Progenitor cell of endocrine pancreas (in vitro differentiated cells): ENCODE measurements at regions not wholly inside any gene's neighbourhood (a gene's known extent, or its start where the extent isn't known, plus 50 kb on each side); places are given as distances from the start of the nearest gene placed in this dataset.

ENCODE experiments used
- DNase-seq: peaks from one replicate; pipeline ENCODE4 v3.0.0; 2021; ENCODE audit warnings: low spot score; ENCODE audit not compliant: unreplicated experiment
- H3K27ac Mint-ChIP-seq: 2 replicates; pipeline ENCODE4 v1.8.0; 2021; ENCODE audit warnings: mild to moderate bottlenecking, moderate library complexity, mixed read lengths
- H3K27me3 Mint-ChIP-seq: 2 replicates; pipeline ENCODE4 v1.8.0; 2021; ENCODE audit warnings: mixed read lengths
- H3K36me3 Mint-ChIP-seq: 2 replicates; pipeline ENCODE4 v1.8.0; 2022; ENCODE audit warnings: mixed read lengths; ENCODE audit not compliant: insufficient read depth
- H3K4me1 Mint-ChIP-seq: 2 replicates; pipeline ENCODE4 v1.8.0; 2021; ENCODE audit warnings: low read depth, mixed read lengths
- H3K4me3 Mint-ChIP-seq: 2 replicates; pipeline ENCODE4 v1.8.0; 2021; ENCODE audit warnings: low read depth, mild to moderate bottlenecking, moderate library complexity, mixed read lengths
- H3K9me3 Mint-ChIP-seq: 2 replicates; pipeline ENCODE4 v1.8.0; 2021; ENCODE audit warnings: low read depth, mixed read lengths
- CTCF ChIP-seq: fragments of 200-600 bp; sonication (generic); IDR thresholded peaks from one replicate; pipeline ENCODE4 v1.5.0; 2021; ENCODE audit warnings: antibody characterized with exemption, mild to moderate bottlenecking; ENCODE audit not compliant: unreplicated experiment

- Mint-ChIP-seq H3K27me3 (peaks cover 5% of the 10 kb centered on the region), H3K27ac (no peak overlapping the region), H3K4me1 (peaks cover 1% of the 10 kb centered on the region), H3K36me3 (no peaks in the 10 kb centered on the region), H3K9me3 (no peaks in the 10 kb centered on the region), H3K4me3 (no peak overlapping the region)
- no peak for DNase-seq
- no peak for TF ChIP-seq CTCF
These were observed 1017.5 kb downstream of the XPNPEP1 start for GRCh38 chr10:108905821-108906220.

- Mint-ChIP-seq H3K27me3 (no peaks in the 10 kb centered on the region), H3K36me3 (no peaks in the 10 kb centered on the region), H3K27ac (no peak overlapping the region), H3K4me1 (peaks cover 1% of the 10 kb centered on the region), H3K9me3 (no peaks in the 10 kb centered on the region), H3K4me3 (no peak overlapping the region)
- TF ChIP-seq CTCF: no peak
- no peak for DNase-seq
These were observed 1018.1 kb downstream of the XPNPEP1 start for GRCh38 chr10:108905171-108905570.

GRCh38 chr10:108904163-108904838, 1019.0 kb downstream of the XPNPEP1 start:
- Mint-ChIP-seq H3K4me3 (no peak overlapping the region), H3K9me3 (no peaks in the 10 kb centered on the region), H3K27ac (no peak overlapping the region), H3K36me3 (no peaks in the 10 kb centered on the region), H3K4me1 (peaks cover 1% of the 10 kb centered on the region), H3K27me3 (no peaks in the 10 kb centered on the region)
- TF ChIP-seq CTCF: no peak
- no peak for DNase-seq

GRCh38 chr10:108902619-108903285, 1020.6 kb downstream of the XPNPEP1 start:
- Mint-ChIP-seq H3K4me1 (peaks cover 1% of the 10 kb centered on the region), H3K27me3 (no peaks in the 10 kb centered on the region), H3K4me3 (no peak overlapping the region), H3K36me3 (no peaks in the 10 kb centered on the region), H3K9me3 (no peaks in the 10 kb centered on the region), H3K27ac (no peak overlapping the region)
- no peak for TF ChIP-seq CTCF
- DNase-seq: no peak

GRCh38 chr10:108901781-108902618, 1021.3 kb downstream of the XPNPEP1 start:
- Mint-ChIP-seq H3K4me3 (no peak overlapping the region), H3K27me3 (no peaks in the 10 kb centered on the region), H3K27ac (no peak overlapping the region), H3K9me3 (no peaks in the 10 kb centered on the region), H3K36me3 (no peaks in the 10 kb centered on the region), H3K4me1 (peaks cover 1% of the 10 kb centered on the region)
- TF ChIP-seq CTCF: no peak
- no peak for DNase-seq
